K562 (cell line): ENCODE measurements at regions not wholly inside any gene's neighbourhood (a gene's known extent, or its start where the extent isn't known, plus 50 kb on each side); places are given as distances from the start of the nearest gene placed in this dataset.

Source experiments
- ATAC-seq: fragments of 200-7000 bp; cut with Tn5 transposase; 3 replicates; pipeline ENCODE4 v1.9.1; 2020; ENCODE audit warnings: moderate library complexity
- BruUV-seq: library from RNA; stranded (reverse); fragments of 400-500 nt; replicated peaks from 2 replicates; lab custom pipeline; 2021; lab: Mats Ljungman, UMichigan
- CTCF ChIA-PET: fragments of 300-600 bp; formaldehyde crosslinking; extraction: SDS; loops from one replicate; lab custom pipeline; 2021; ENCODE audit warnings: low intra/inter-chr PET ratio; lab: Yijun Ruan, JAX
- POLR2A ChIA-PET: fragments of 300-600, 350-650 bp; sonication (Branson Sonifier 250); formaldehyde crosslinking; extraction: SDS; loops from one replicate; lab custom pipeline; 2021; ENCODE audit warnings: antibody characterized with exemption, inconsistent platforms; lab: Yijun Ruan, JAX
- DNase-seq, 4 experiments: peaks; one replicate each; pipeline versions ENCODE4 v3.0.0 to v3.0.0-alpha.2; 2011 to 2018; ENCODE audit warnings: low spot score in 3 of 4, mixed read lengths in 3 of 4; ENCODE audit errors: extremely low read depth in 1 of 4
- FAIRE-seq: peaks from 2 replicates; lab custom pipeline; 2011; peaks lifted over from hg19 to GRCh38; lab: Jason Lieb, UNC
- H2AFZ ChIP-seq: 2 replicates; pipeline ENCODE4 v1.6.0; 2011; ENCODE audit warnings: low read depth, low read length, control low read depth, inconsistent platforms
- H3K27ac ChIP-seq: fragments of 200-600 bp; 3 replicates; pipeline ENCODE4 v1.8.0; 2011; ENCODE audit warnings: low read depth, mild to moderate bottlenecking, control low read depth, inconsistent platforms, low read length, moderate library complexity, mixed read lengths; ENCODE audit errors: extremely low read depth
- H3K27me3 ChIP-seq, 2 experiments: fragments of 300-600 bp in 1 of 2; 2 replicates in 1 of 2; 3 replicates in 1 of 2; pipeline versions ENCODE4 v1.6.0 to v1.8.0; 2011; ENCODE audit warnings: inconsistent platforms in 2 of 2, low read length in 2 of 2, mild to moderate bottlenecking in 1 of 2, mixed read lengths in 1 of 2, moderate library complexity in 1 of 2; ENCODE audit not compliant: control insufficient read depth in 2 of 2, insufficient read depth in 2 of 2
- H3K36me3 ChIP-seq: fragments of 300-600 bp; 3 replicates; pipeline ENCODE4 v1.8.0; 2011; ENCODE audit warnings: mild to moderate bottlenecking, low read length, inconsistent platforms; ENCODE audit not compliant: control insufficient read depth, insufficient read depth
- H3K4me1 ChIP-seq, 2 experiments: fragments of 200-600 bp in 1 of 2; replicated peaks in 1 of 2; 2 replicates in 1 of 2; 3 replicates in 1 of 2; pipeline versions ENCODE4 v1.5.1 to v1.8.0; 2011; ENCODE audit warnings: inconsistent platforms in 2 of 2, low read length in 2 of 2, mild to moderate bottlenecking in 1 of 2, mixed read lengths in 1 of 2, moderate library complexity in 1 of 2; ENCODE audit not compliant: control insufficient read depth in 2 of 2, insufficient read depth in 2 of 2
- H3K4me2 ChIP-seq: 2 replicates; pipeline ENCODE4 v1.6.1; 2011; ENCODE audit warnings: low read length, control low read depth, inconsistent platforms, mixed read lengths; ENCODE audit not compliant: insufficient read depth
- H3K4me3 ChIP-seq: fragments of 200-600 bp; sonication (generic), shearing (Covaris generic); 2 replicates; pipeline ENCODE4 v1.5.1; 2016; ENCODE audit warnings: control low read depth, inconsistent platforms
- H3K79me2 ChIP-seq: fragments of 200-600 bp; 3 replicates; pipeline ENCODE4 v1.8.0; 2011; ENCODE audit warnings: low read length, inconsistent platforms; ENCODE audit not compliant: control insufficient read depth, insufficient read depth
- H3K9ac ChIP-seq, 2 experiments: 2 replicates each; pipeline versions ENCODE4 v1.6.0 to v1.6.1; 2011; ENCODE audit warnings: low read depth in 2 of 2, low read length in 2 of 2, control low read depth in 1 of 2, inconsistent platforms in 1 of 2, mild to moderate bottlenecking in 1 of 2, mixed read lengths in 1 of 2; ENCODE audit not compliant: insufficient read depth in 1 of 2
- H3K9me1 ChIP-seq: one replicate; pipeline ENCODE4 v1.6.0; 2011; ENCODE audit warnings: inconsistent platforms, mild to moderate bottlenecking, low read length, moderate library complexity; ENCODE audit not compliant: control insufficient read depth, insufficient read depth
- H3K9me3 ChIP-seq: replicated peaks from 2 replicates; pipeline ENCODE4 v1.5.1; 2011; ENCODE audit warnings: low read depth, low read length, inconsistent platforms; ENCODE audit not compliant: control insufficient read depth, insufficient read depth
- H4K20me1 ChIP-seq: replicated peaks from 2 replicates; pipeline ENCODE4 v1.6.1; 2011; ENCODE audit warnings: low read length, inconsistent platforms, mixed read lengths; ENCODE audit not compliant: control insufficient read depth, insufficient read depth
- FOXM1 ChIP-seq, 2 experiments: fragments of 450-650 bp in 1 of 2; sonication (generic) in 1 of 2; formaldehyde crosslinking in 1 of 2; IDR thresholded peaks; 2 replicates each; pipeline versions ENCODE4 v1.6.1 to v1.9.0; 2017 to 2022; ENCODE audit warnings: low read depth in 2 of 2, mild to moderate bottlenecking in 2 of 2, missing genetic modification reagents in 1 of 2, moderate library complexity in 1 of 2
- HOXB6 ChIP-seq: fragments of 250-450 bp; sonication (Bioruptor Pico); IDR thresholded peaks from 2 replicates; pipeline ENCODE4 v1.5.1; 2022; ENCODE audit warnings: mild to moderate bottlenecking, borderline replicate concordance
- RBM15 ChIP-seq: fragments of 200-400 bp; formaldehyde crosslinking; IDR thresholded peaks from 2 replicates; pipeline ENCODE4 v1.6.1; 2018; ENCODE audit warnings: mild to moderate bottlenecking, low read length, moderate library complexity; ENCODE audit not compliant: insufficient read depth
- ZNF431 ChIP-seq: sonication (generic); formaldehyde crosslinking; IDR thresholded peaks from 2 replicates; pipeline ENCODE4 v1.8.0; 2022; ENCODE audit warnings: mild to moderate bottlenecking, missing genetic modification reagents
- ZNF699 ChIP-seq: fragments of 250-450 bp; sonication (Bioruptor Pico); IDR thresholded peaks from 2 replicates; pipeline ENCODE4 v1.8.0; 2021; ENCODE audit warnings: mild to moderate bottlenecking, moderate library complexity; ENCODE audit not compliant: insufficient replicate concordance
- WGBS: fragments of 100-300 bp; shearing (Covaris generic); methylation state at CpG from one replicate; pipeline ENCODE4 v1.1.6; 2016; ENCODE audit warnings: low coverage, mixed read lengths; ENCODE audit not compliant: insufficient coverage; ENCODE audit errors: missing lambda C conversion rate; 5-methylcytosine and 5-hydroxymethylcytosine counted together
- in situ Hi-C: fragments of 300-500 bp; cut with MboI; formaldehyde crosslinking; loops from 4 replicates; pipeline ENCODE4 v1.15.0; 2018; ENCODE audit warnings: inconsistent platforms, mixed read lengths
- intact Hi-C: fragments of 100-400 bp; cut with micrococcal nuclease; formaldehyde crosslinking; loops from 2 replicates; pipeline ENCODE4 v1.14.2; 2022
- TF ChIP-seq, protein P1 (sequence below): IDR thresholded peaks from 2 replicates; pipeline ENCODE4 v1.6.1; 2011; ENCODE audit not compliant: insufficient read length; ENCODE audit errors: extremely low read depth

DNA sequence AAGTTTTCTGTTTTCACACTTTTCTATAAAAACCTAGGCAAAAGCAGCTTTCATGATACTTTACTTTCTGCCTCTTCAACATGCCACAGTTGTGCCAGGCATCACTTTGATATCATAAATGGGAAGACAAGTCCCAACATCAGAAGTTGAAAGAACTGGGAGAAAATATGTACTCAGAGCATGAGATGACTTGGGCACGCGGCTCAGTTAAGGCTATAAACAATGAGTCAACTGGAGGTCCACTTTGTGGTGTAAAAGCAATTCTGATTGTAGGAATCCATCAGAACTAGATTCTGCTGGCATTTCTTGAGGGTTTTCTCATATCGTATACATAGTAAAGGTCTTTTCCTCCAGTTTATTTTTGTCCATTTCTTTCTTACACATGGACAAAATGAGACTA lies 109.7 kb upstream of the USP47 start:
- intact Hi-C loops, result no loop called here
- Histone ChIP-seq H3K79me2 (no peaks in the 10 kb centered on the region), H3K9ac (no peak overlapping the region), H3K27ac (no peak overlapping the region)
- CTCF ChIA-PET, result no interaction called here
- no TSS peak for BruUV-seq
- TF ChIP-seq FOXM1 (IDR thresholded peaks at IDR 0.05; ENCODE audit: low read depth) (no peak), FOXM1 (CRISPR knock-in tag; IDR thresholded peaks at IDR 0.05; ENCODE audit: low read depth) (no peak), HOXB6 (CRISPR knock-in tag) (no peak), ZNF699 (no peak), ZNF431 (CRISPR knock-in tag) (no peak), RBM15 (no peak)
- TF ChIP-seq, protein P1, sequence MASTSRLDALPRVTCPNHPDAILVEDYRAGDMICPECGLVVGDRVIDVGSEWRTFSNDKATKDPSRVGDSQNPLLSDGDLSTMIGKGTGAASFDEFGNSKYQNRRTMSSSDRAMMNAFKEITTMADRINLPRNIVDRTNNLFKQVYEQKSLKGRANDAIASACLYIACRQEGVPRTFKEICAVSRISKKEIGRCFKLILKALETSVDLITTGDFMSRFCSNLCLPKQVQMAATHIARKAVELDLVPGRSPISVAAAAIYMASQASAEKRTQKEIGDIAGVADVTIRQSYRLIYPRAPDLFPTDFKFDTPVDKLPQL, result no peak
- TF ChIP-seq, all 486 proteins: peak for 0
- no peak for ATAC-seq
- Histone ChIP-seq H3K9me3 (no peaks in the 10 kb centered on the region), H3K9me1 (no peaks in the 10 kb centered on the region), H3K36me3 (no peaks in the 10 kb centered on the region), H3K4me2 (no peak overlapping the region), H3K27me3 (peaks cover 5 to 12% of the 10 kb centered on the region in 2 experiments; a peak in 3 of 5 replicates), H2AFZ (no peak overlapping the region), H3K4me1 (no peaks in the 10 kb centered on the region), H3K4me3 (no peak overlapping the region), H4K20me1 (no peaks in the 10 kb centered on the region)
- FAIRE-seq, result no peak
- no peak for DNase-seq
- in situ Hi-C loops, result no loop called here
- 0% methylated on average over 3 of the region's 3 CpGs for WGBS
- POLR2A ChIA-PET, result no interaction called here
